B cell (primary cell): ENCODE measurements at regions not wholly inside any gene's neighbourhood (a gene's known extent, or its start where the extent isn't known, plus 50 kb on each side); places are given as distances from the start of the nearest gene placed in this dataset.

ENCODE experiments used
- ATAC-seq: fragments of 200-7000 bp; cut with Tn5 transposase; one replicate; pipeline ENCODE4 v1.10.0; 2021; ENCODE audit warnings: low read depth, mild to moderate bottlenecking, moderate number of reproducible peaks, moderate library complexity
- CTCF ChIA-PET: fragments of 350-600 bp; sonication (Branson Sonifier 250); formaldehyde crosslinking; loops from one replicate; lab custom pipeline; 2021; ENCODE audit warnings: antibody characterized with exemption, inconsistent platforms; lab: Charles Lee
- POLR2A ChIA-PET: fragments of 350-600 bp; sonication (Branson Sonifier 250); formaldehyde crosslinking; loops from one replicate; lab custom pipeline; 2021; ENCODE audit warnings: antibody characterized with exemption; lab: Charles Lee
- DNase-seq: peaks from one replicate; pipeline ENCODE4 v3.0.0; 2013
- H2AFZ ChIP-seq: 2 replicates; pipeline ENCODE4 v1.6.1; 2012; ENCODE audit warnings: mild to moderate bottlenecking, low read depth, low read length; ENCODE audit not compliant: insufficient read depth, poor library complexity, severe bottlenecking
- H3K27ac ChIP-seq, 2 donors: 1 replicate in 1 of 2; 2 replicates in 1 of 2; pipeline ENCODE4 v1.5.1; 2012 to 2013; ENCODE audit warnings: low read length in 2 of 2, mild to moderate bottlenecking in 2 of 2, moderate library complexity in 1 of 2
- H3K27me3 ChIP-seq, 4 experiments: fragments of 200-600 bp in 1 of 4; sonication (generic) in 1 of 4; replicated peaks in 1 of 4; 1 replicate in 2 of 4; 2 replicates in 2 of 4; pipeline versions ENCODE4 v1.6.1 to v1.7.0; 2013 to 2016; ENCODE audit warnings: low read length in 3 of 4, mild to moderate bottlenecking in 2 of 4, mixed read lengths in 1 of 4, moderate library complexity in 1 of 4; ENCODE audit not compliant: insufficient read depth in 4 of 4, control insufficient read depth in 3 of 4; ENCODE audit errors: control extremely low read depth in 1 of 4
- H3K36me3 ChIP-seq, 2 experiments: replicated peaks in 1 of 2; 1 replicate in 1 of 2; 2 replicates in 1 of 2; pipeline versions ENCODE4 v1.6.1 to v1.7.1; 2013; ENCODE audit warnings: low read length in 1 of 2; ENCODE audit not compliant: insufficient read depth in 2 of 2, control insufficient read depth in 1 of 2; ENCODE audit errors: control extremely low read depth in 1 of 2, extremely low read depth in 1 of 2
- H3K4me1 ChIP-seq, 2 donors: fragments of 200-600 bp in 1 of 2; sonication (generic) in 1 of 2; 1 replicate in 1 of 2; 2 replicates in 1 of 2; pipeline versions ENCODE4 v1.5.1 to v1.6.1; 2013 to 2017; ENCODE audit warnings: low read length in 2 of 2; ENCODE audit not compliant: control insufficient read depth in 2 of 2, insufficient read depth in 2 of 2
- H3K4me2 ChIP-seq: replicated peaks from 2 replicates; pipeline ENCODE3; 2012; ENCODE audit warnings: mild to moderate bottlenecking, low read depth, low read length; ENCODE audit not compliant: poor library complexity, severe bottlenecking
- H3K4me3 ChIP-seq, 5 experiments: fragments of 200-600 bp in 1 of 5; sonication (generic) in 1 of 5; 1 replicate in 3 of 5; 2 replicates in 2 of 5; pipeline versions ENCODE4 v1.5.1 to v1.7.0; 2011 to 2016; ENCODE audit warnings: low read length in 4 of 5, mild to moderate bottlenecking in 4 of 5, low read depth in 2 of 5, control low read depth in 1 of 5, moderate library complexity in 1 of 5; ENCODE audit not compliant: insufficient read depth in 1 of 5; ENCODE audit errors: control extremely low read depth in 1 of 5, extremely low read depth in 1 of 5
- H3K79me2 ChIP-seq: fragments of 200-600 bp; sonication (generic); one replicate; pipeline ENCODE4 v1.6.0; 2016; ENCODE audit warnings: low read length; ENCODE audit not compliant: control insufficient read depth, insufficient read depth
- H3K9ac ChIP-seq: fragments of 200-600 bp; sonication (generic); 2 replicates; pipeline ENCODE4 v1.6.1; 2017; ENCODE audit warnings: mild to moderate bottlenecking, low read length, moderate library complexity
- H3K9me3 ChIP-seq, 3 donors: one replicate each; pipeline versions ENCODE4 v1.6.1 to v1.7.1; 2013; ENCODE audit warnings: low read length in 2 of 3; ENCODE audit not compliant: control insufficient read depth in 2 of 3, insufficient read depth in 1 of 3; ENCODE audit errors: control extremely low read depth in 1 of 3
- H4K20me1 ChIP-seq: 2 replicates; pipeline ENCODE4 v1.6.0; 2012; ENCODE audit warnings: mild to moderate bottlenecking, low read length; ENCODE audit not compliant: insufficient read depth, control insufficient read depth, poor library complexity, severe bottlenecking
- H3K27ac Mint-ChIP-seq: one replicate; pipeline ENCODE4 v1.8.0; 2021; ENCODE audit warnings: mixed read lengths
- H3K27me3 Mint-ChIP-seq: one replicate; pipeline ENCODE4 v1.8.0; 2021; ENCODE audit warnings: mixed read lengths
- H3K4me1 Mint-ChIP-seq: one replicate; pipeline ENCODE4 v1.8.0; 2021; ENCODE audit warnings: mixed read lengths
- H3K4me3 Mint-ChIP-seq: one replicate; pipeline ENCODE4 v1.8.0; 2021; ENCODE audit warnings: mixed read lengths
- H3K9me3 Mint-ChIP-seq: one replicate; pipeline ENCODE4 v1.8.0; 2022; ENCODE audit warnings: mixed read lengths; ENCODE audit not compliant: insufficient read depth
- CTCF ChIP-seq: fragments of 200-600 bp; IDR thresholded peaks from one replicate; pipeline ENCODE4 v1.8.0; 2022; ENCODE audit warnings: antibody characterized with exemption, mild to moderate bottlenecking
- EZH2 ChIP-seq: IDR thresholded peaks from 2 replicates; pipeline ENCODE4 v1.6.1; 2012; ENCODE audit warnings: borderline replicate concordance, low read depth, mild to moderate bottlenecking, moderate library complexity, low read length; ENCODE audit not compliant: insufficient read depth, poor library complexity, severe bottlenecking
- WGBS: methylation state at CpG from one replicate; pipeline ENCODE4 v1.1.5; 2013; ENCODE audit warnings: missing lambda C conversion rate; ENCODE audit not compliant: insufficient coverage; 5-methylcytosine and 5-hydroxymethylcytosine counted together
- intact Hi-C: fragments of 100-400 bp; cut with micrococcal nuclease; formaldehyde crosslinking; loops from one replicate; pipeline ENCODE4 v1.10.0; 2022

- H3K9me3 Mint-ChIP-seq = peaks cover 8% of the 10 kb centered on the region
- Histone ChIP-seq H2AFZ (no peak overlapping the region), H3K9ac (no peak overlapping the region), H3K4me1 (no peaks in the 10 kb centered on the region), H3K9me3 (peaks cover 0 to 5% (median 2%) of the 10 kb centered on the region in 3 donors), H3K27ac (no peak overlapping the region), H3K79me2 (no peaks in the 10 kb centered on the region), H3K4me3 (no peak overlapping the region), H3K36me3 (no peaks in the 10 kb centered on the region), H4K20me1 (no peaks in the 10 kb centered on the region), H3K4me2 (no peak overlapping the region), H3K27me3 (no peaks in the 10 kb centered on the region)
- intact Hi-C loops = no loop called here
- no peaks in the 10 kb centered on the region for H3K4me1 Mint-ChIP-seq
- no peak overlapping the region for H3K27ac Mint-ChIP-seq
- DNase-seq (no peak), ATAC-seq (no peak)
- no peak overlapping the region for H3K4me3 Mint-ChIP-seq
- no peaks in the 10 kb centered on the region for H3K27me3 Mint-ChIP-seq
- ChIA-PET CTCF (no interaction called here), POLR2A (no interaction called here)
- no peak for TF ChIP-seq CTCF
- no peak for TF ChIP-seq EZH2
- 71% methylated on average over 1 of the region's 1 CpG for WGBS
Observed at GRCh38 chr15:97443101-97443500, 517.4 kb upstream of the ARRDC4 start.

GRCh38 chr15:97446138-97446537 lies 514.4 kb upstream of the ARRDC4 start:
- no peaks in the 10 kb centered on the region for H3K36me3 ChIP-seq
- H3K4me3 ChIP-seq = no peak overlapping the region
- TF ChIP-seq EZH2 = no peak
- no peak for TF ChIP-seq CTCF
- Mint-ChIP-seq H3K9me3 (peaks cover 2% of the 10 kb centered on the region), H3K27ac (no peak overlapping the region), H3K4me1 (no peaks in the 10 kb centered on the region), H3K4me3 (no peak overlapping the region), H3K27me3 (no peaks in the 10 kb centered on the region)
- no peak overlapping the region for H3K27ac ChIP-seq
- H3K4me2 ChIP-seq = no peak overlapping the region
- intact Hi-C loops = no loop called here
- no peak overlapping the region for H3K9ac ChIP-seq
- H2AFZ ChIP-seq = no peak overlapping the region
- ChIA-PET CTCF (no interaction called here), POLR2A (no interaction called here)
- DNase-seq = no peak
- ATAC-seq = no peak
- no peaks in the 10 kb centered on the region for H3K79me2 ChIP-seq
- peaks cover 0 to 11% (median 0%) of the 10 kb centered on the region in 3 donors for H3K9me3 ChIP-seq
- no peaks in the 10 kb centered on the region for H3K27me3 ChIP-seq
- WGBS = 100% methylated on average over 1 of the region's 3 CpGs
- H3K4me1 ChIP-seq = no peaks in the 10 kb centered on the region
- H4K20me1 ChIP-seq = no peaks in the 10 kb centered on the region
